H9 (cell line): ENCODE measurements at regions not wholly inside any gene's neighbourhood (a gene's known extent, or its start where the extent isn't known, plus 50 kb on each side); places are given as distances from the start of the nearest gene placed in this dataset.

Source experiments
- DNase-seq: peaks from one replicate; pipeline ENCODE4 v3.0.0-alpha.2; 2017
- H2AFZ ChIP-seq: one replicate; pipeline ENCODE4 v1.6.1; 2013; ENCODE audit warnings: mild to moderate bottlenecking, low read length, control low read depth, moderate library complexity
- H2AK5ac ChIP-seq: 2 replicates; pipeline ENCODE4 v1.6.1; 2013; ENCODE audit warnings: low read length, control low read depth, mixed read lengths; ENCODE audit not compliant: insufficient read length
- H2BK120ac ChIP-seq: one replicate; pipeline ENCODE4 v1.6.1; 2013; ENCODE audit warnings: low read depth, mild to moderate bottlenecking, low read length, control low read depth, inconsistent platforms; ENCODE audit not compliant: poor library complexity, severe bottlenecking
- H2BK12ac ChIP-seq: 2 replicates; pipeline ENCODE4 v1.6.1; 2013; ENCODE audit warnings: low read length, control low read depth, mixed read lengths, low read depth; ENCODE audit not compliant: insufficient read length
- H2BK15ac ChIP-seq: 2 replicates; pipeline ENCODE4 v1.6.1; 2013; ENCODE audit warnings: low read depth, low read length, control low read depth
- H2BK20ac ChIP-seq: one replicate; pipeline ENCODE4 v1.6.1; 2013; ENCODE audit warnings: low read depth, mild to moderate bottlenecking, low read length, control low read depth, inconsistent platforms; ENCODE audit not compliant: poor library complexity, severe bottlenecking
- H2BK5ac ChIP-seq: 2 replicates; pipeline ENCODE4 v1.6.1; 2013; ENCODE audit warnings: low read length, control low read depth, mixed read lengths; ENCODE audit not compliant: insufficient read length
- H3K14ac ChIP-seq: 2 replicates; pipeline ENCODE4 v1.6.1; 2013; ENCODE audit warnings: low read length, control low read depth; ENCODE audit not compliant: insufficient read depth
- H3K18ac ChIP-seq: 2 replicates; pipeline ENCODE4 v1.6.1; 2013; ENCODE audit warnings: low read depth, mild to moderate bottlenecking, mixed read lengths, low read length, control low read depth; ENCODE audit not compliant: insufficient read length
- H3K23ac ChIP-seq: 2 replicates; pipeline ENCODE4 v1.6.1; 2013; ENCODE audit warnings: low read length, control low read depth, mixed read lengths, low read depth; ENCODE audit not compliant: insufficient read length
- H3K23me2 ChIP-seq: 2 replicates; pipeline ENCODE4 v1.6.1; 2013; ENCODE audit warnings: low read depth, mild to moderate bottlenecking, mixed read lengths, low read length, control low read depth; ENCODE audit not compliant: insufficient read length, poor library complexity, severe bottlenecking
- H3K27ac ChIP-seq: 2 replicates; pipeline ENCODE4 v1.5.1; 2013; ENCODE audit warnings: low read length, control low read depth, mixed read lengths, low read depth; ENCODE audit not compliant: insufficient read length
- H3K27me3 ChIP-seq: 2 replicates; pipeline ENCODE4 v1.6.1; 2013; ENCODE audit warnings: low read length, control low read depth, inconsistent platforms; ENCODE audit not compliant: insufficient read depth
- H3K4ac ChIP-seq: 2 replicates; pipeline ENCODE4 v1.6.1; 2013; ENCODE audit warnings: low read depth, mild to moderate bottlenecking, control low read depth, inconsistent platforms, low read length, moderate library complexity
- H3K4me1 ChIP-seq: 2 replicates; pipeline ENCODE4 v1.6.1; 2013; ENCODE audit warnings: low read length, control low read depth, inconsistent platforms; ENCODE audit not compliant: insufficient read depth
- H3K4me2 ChIP-seq: 2 replicates; pipeline ENCODE4 v1.6.1; 2013; ENCODE audit warnings: low read length, control low read depth, mixed read lengths; ENCODE audit not compliant: insufficient read length, insufficient read depth
- H3K56ac ChIP-seq: 2 replicates; pipeline ENCODE4 v1.6.1; 2013; ENCODE audit warnings: low read depth, mild to moderate bottlenecking, mixed read lengths, low read length, control low read depth; ENCODE audit not compliant: insufficient read length
- H3K79me1 ChIP-seq: 2 replicates; pipeline ENCODE4 v1.6.1; 2013; ENCODE audit warnings: low read depth, mild to moderate bottlenecking, moderate library complexity, low read length, control low read depth, inconsistent platforms; ENCODE audit not compliant: insufficient read depth, poor library complexity, severe bottlenecking
- H3K79me2 ChIP-seq: 2 replicates; pipeline ENCODE4 v1.6.1; 2013; ENCODE audit warnings: low read length, control low read depth, inconsistent platforms; ENCODE audit not compliant: insufficient read depth
- H3K9ac ChIP-seq: 2 replicates; pipeline ENCODE4 v1.6.1; 2013; ENCODE audit warnings: low read length, control low read depth, mixed read lengths; ENCODE audit not compliant: insufficient read length; ENCODE audit errors: extremely low read depth
- H3K9me3 ChIP-seq: one replicate; pipeline ENCODE4 v1.6.1; 2013; ENCODE audit warnings: low read depth, low read length, inconsistent platforms; ENCODE audit not compliant: control insufficient read depth
- H3T11ph ChIP-seq: one replicate; pipeline ENCODE4 v1.6.1; 2013; ENCODE audit warnings: mild to moderate bottlenecking, low read length, control low read depth, inconsistent platforms
- H4K20me1 ChIP-seq: one replicate; pipeline ENCODE4 v1.6.1; 2013; ENCODE audit not compliant: control insufficient read depth, insufficient read length, insufficient read depth
- H4K5ac ChIP-seq: 2 replicates; pipeline ENCODE4 v1.6.1; 2013; ENCODE audit warnings: low read depth, mild to moderate bottlenecking, mixed read lengths, low read length, control low read depth; ENCODE audit not compliant: insufficient read length
- H4K8ac ChIP-seq: replicated peaks from 2 replicates; pipeline ENCODE4 v1.6.1; 2013; ENCODE audit warnings: low read length, control low read depth, mixed read lengths, low read depth; ENCODE audit not compliant: insufficient read length
- H4K91ac ChIP-seq: 2 replicates; pipeline ENCODE4 v1.6.1; 2013; ENCODE audit warnings: low read depth, mild to moderate bottlenecking, moderate library complexity, mixed read lengths, low read length, control low read depth; ENCODE audit not compliant: insufficient read length
- H3K27ac Mint-ChIP-seq, 3 experiments: 2 replicates in 2 of 3; 3 replicates in 1 of 3; pipeline ENCODE4 v1.8.0; 2020 to 2021; ENCODE audit warnings: mixed read lengths in 3 of 3, mild to moderate bottlenecking in 1 of 3, moderate library complexity in 1 of 3
- H3K27me3 Mint-ChIP-seq: 2 replicates; pipeline ENCODE4 v1.8.0; 2021; ENCODE audit warnings: low read depth, mild to moderate bottlenecking, moderate library complexity, mixed read lengths
- H3K36me3 Mint-ChIP-seq, 3 experiments: 2 replicates in 2 of 3; 3 replicates in 1 of 3; pipeline ENCODE4 v1.8.0; 2020 to 2021; ENCODE audit warnings: low read depth in 3 of 3, mixed read lengths in 3 of 3; ENCODE audit not compliant: insufficient read depth in 1 of 3
- H3K4me1 Mint-ChIP-seq, 2 experiments: 2 replicates each; pipeline ENCODE4 v1.8.0; 2020; ENCODE audit warnings: mixed read lengths in 2 of 2
- H3K4me3 Mint-ChIP-seq, 2 experiments: 2 replicates in 1 of 2; 3 replicates in 1 of 2; pipeline ENCODE4 v1.8.0; 2020 to 2021; ENCODE audit warnings: mild to moderate bottlenecking in 2 of 2, mixed read lengths in 2 of 2, moderate library complexity in 1 of 2
- H3K9me3 Mint-ChIP-seq, 2 experiments: 2 replicates in 1 of 2; 3 replicates in 1 of 2; pipeline ENCODE4 v1.8.0; 2020; ENCODE audit warnings: mild to moderate bottlenecking in 2 of 2, mixed read lengths in 2 of 2, moderate library complexity in 1 of 2
- CTCF ChIP-seq: fragments of 200-600 bp; sonication (generic); conservative IDR thresholded peaks from 3 replicates; pipeline ENCODE4 v1.8.0; 2021; ENCODE audit warnings: antibody characterized with exemption, mild to moderate bottlenecking
- WGBS: extraction: QIAGEN DNeasy Blood & Tissue Kit; methylation state at CpG from one replicate; pipeline ENCODE4 v1.1.7; 2013; ENCODE audit warnings: missing lambda C conversion rate, low lambda C conversion rate, mixed read lengths; ENCODE audit not compliant: insufficient read length; ENCODE audit errors: extremely low coverage; 5-methylcytosine and 5-hydroxymethylcytosine counted together

DNA sequence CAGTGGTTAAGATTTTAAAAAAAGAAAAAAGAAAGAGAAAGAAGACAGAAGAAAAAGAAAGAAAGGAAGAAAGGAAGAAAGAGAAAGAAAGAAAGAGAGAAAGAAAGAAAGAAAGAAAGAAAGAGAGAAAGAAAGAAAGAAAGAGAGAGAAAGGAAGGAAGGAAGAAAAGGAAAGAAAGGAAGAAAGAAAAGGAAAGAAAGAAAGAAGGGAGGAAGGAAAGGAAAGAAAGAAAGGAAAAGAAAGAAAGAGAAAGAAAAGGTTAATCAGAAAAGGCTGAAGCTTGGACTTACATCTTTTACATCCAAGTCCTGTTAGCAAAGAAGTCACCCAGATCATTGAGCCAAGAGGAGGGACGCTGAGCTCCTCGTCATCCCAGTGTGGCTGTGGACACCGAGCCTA is 70.0 kb downstream of the IRX2 start:
- Mint-ChIP-seq H3K27ac (no peak overlapping the region), H3K27me3 (peaks cover 17% of the 10 kb centered on the region), H3K4me1 (peaks cover 6 to 8% of the 10 kb centered on the region in 2 experiments), H3K36me3 (peaks cover 0 to 2% (median 0%) of the 10 kb centered on the region in 3 experiments; a peak in 3 of 7 replicates), H3K9me3 (peaks cover 1 to 2% of the 10 kb centered on the region in 2 experiments; a peak in 4 of 5 replicates), H3K4me3 (no peak overlapping the region)
- no peaks in the 10 kb centered on the region for H3K23me2 ChIP-seq
- H3K4me1 ChIP-seq, result no peaks in the 10 kb centered on the region; the same call in 1 of the 2 replicates
- no peaks in the 10 kb centered on the region for H3K79me1 ChIP-seq
- H4K5ac ChIP-seq, result no peak overlapping the region
- no peak for TF ChIP-seq CTCF
- H3K9ac ChIP-seq, result no peak overlapping the region
- DNase-seq, result no peak
- no peak overlapping the region for H4K8ac ChIP-seq
- H3K27me3 ChIP-seq, result no peaks in the 10 kb centered on the region
- no peaks in the 10 kb centered on the region for H4K20me1 ChIP-seq
- H2BK5ac ChIP-seq, result no peak overlapping the region
- no peak overlapping the region for H3K18ac ChIP-seq
- H3K4me2 ChIP-seq, result no peak overlapping the region
- no peak overlapping the region for H2BK15ac ChIP-seq
- H3K23ac ChIP-seq, result no peak overlapping the region
- H3K56ac ChIP-seq, result no peak overlapping the region
- no peak overlapping the region for H3T11ph ChIP-seq
- no peak overlapping the region for H2AK5ac ChIP-seq
- no peak overlapping the region for H2BK20ac ChIP-seq
- H4K91ac ChIP-seq, result no peak overlapping the region
- H3K27ac ChIP-seq, result no peak overlapping the region
- H3K14ac ChIP-seq, result no peak overlapping the region
- peaks cover 5% of the 10 kb centered on the region for H3K9me3 ChIP-seq
- no peak overlapping the region for H2BK12ac ChIP-seq
- H2BK120ac ChIP-seq, result no peak overlapping the region
- no peaks in the 10 kb centered on the region for H3K79me2 ChIP-seq
- no peak overlapping the region for H3K4ac ChIP-seq
- no CpG with 5 or more reads among the region's 3 CpGs for WGBS
- H2AFZ ChIP-seq, result no peak overlapping the region
